Trophoblast cell (in vitro differentiated cells and primary cell): ENCODE measurements at regions not wholly inside any gene's neighbourhood (a gene's known extent, or its start where the extent isn't known, plus 50 kb on each side); places are given as distances from the start of the nearest gene placed in this dataset.

Source experiments
- DNase-seq, 2 donors: peaks; one replicate each; pipeline ENCODE4 v3.0.0-alpha.2; 2016
- H2AFZ ChIP-seq: 2 replicates; pipeline ENCODE4 v1.6.1; 2013; ENCODE audit warnings: low read length, moderate library complexity, mild to moderate bottlenecking; ENCODE audit not compliant: insufficient read depth, poor library complexity
- H2AK5ac ChIP-seq: 2 replicates; pipeline ENCODE4 v1.6.1; 2013; ENCODE audit warnings: mild to moderate bottlenecking, low read length
- H2BK120ac ChIP-seq: 2 replicates; pipeline ENCODE4 v1.6.1; 2013; ENCODE audit warnings: low read length, mild to moderate bottlenecking, moderate library complexity; ENCODE audit not compliant: insufficient read depth, poor library complexity
- H2BK12ac ChIP-seq: 2 replicates; pipeline ENCODE4 v1.6.1; 2013; ENCODE audit warnings: mild to moderate bottlenecking, low read length, moderate library complexity
- H2BK5ac ChIP-seq: 2 replicates; pipeline ENCODE4 v1.6.1; 2013; ENCODE audit warnings: low read length, low read depth, moderate library complexity, mild to moderate bottlenecking; ENCODE audit not compliant: poor library complexity
- H3K14ac ChIP-seq: 2 replicates; pipeline ENCODE4 v1.6.1; 2013; ENCODE audit warnings: mild to moderate bottlenecking, low read length
- H3K18ac ChIP-seq: 2 replicates; pipeline ENCODE4 v1.6.1; 2013; ENCODE audit warnings: mild to moderate bottlenecking, low read length
- H3K23ac ChIP-seq: 2 replicates; pipeline ENCODE4 v1.6.1; 2013; ENCODE audit warnings: low read length
- H3K27ac ChIP-seq: 2 replicates; pipeline ENCODE4 v1.5.1; 2013; ENCODE audit warnings: low read depth, mild to moderate bottlenecking, inconsistent platforms, low read length, moderate library complexity
- H3K27me3 ChIP-seq: 2 replicates; pipeline ENCODE4 v1.6.1; 2013; ENCODE audit warnings: inconsistent platforms, mild to moderate bottlenecking, low read length, moderate library complexity; ENCODE audit not compliant: insufficient read depth
- H3K36me3 ChIP-seq, 2 experiments: 1 replicate in 1 of 2; 2 replicates in 1 of 2; pipeline ENCODE4 v1.6.1; 2013; ENCODE audit warnings: low read length in 2 of 2, mild to moderate bottlenecking in 2 of 2, moderate library complexity in 1 of 2; ENCODE audit not compliant: insufficient read depth in 2 of 2, control insufficient read depth in 1 of 2
- H3K4ac ChIP-seq: 2 replicates; pipeline ENCODE4 v1.6.1; 2013; ENCODE audit warnings: low read depth, mild to moderate bottlenecking, low read length, moderate library complexity
- H3K4me1 ChIP-seq, 2 experiments: 1 replicate in 1 of 2; 2 replicates in 1 of 2; pipeline ENCODE4 v1.6.1; 2013; ENCODE audit warnings: low read length in 2 of 2, mild to moderate bottlenecking in 2 of 2, moderate library complexity in 1 of 2; ENCODE audit not compliant: insufficient read depth in 2 of 2, control insufficient read depth in 1 of 2
- H3K4me2 ChIP-seq: 2 replicates; pipeline ENCODE4 v1.6.1; 2013; ENCODE audit warnings: inconsistent platforms, mild to moderate bottlenecking, low read length, moderate library complexity
- H3K4me3 ChIP-seq: 2 replicates; pipeline ENCODE4 v1.5.1; 2013; ENCODE audit warnings: mild to moderate bottlenecking, low read depth, low read length, inconsistent platforms
- H3K79me1 ChIP-seq: one replicate; pipeline ENCODE4 v1.6.1; 2013; ENCODE audit warnings: low read length
- H3K79me2 ChIP-seq: 2 replicates; pipeline ENCODE4 v1.6.1; 2013; ENCODE audit warnings: low read length, mild to moderate bottlenecking; ENCODE audit not compliant: control insufficient read depth, insufficient read depth, poor library complexity
- H3K9ac ChIP-seq: 2 replicates; pipeline ENCODE4 v1.6.1; 2013; ENCODE audit warnings: mild to moderate bottlenecking, low read length
- H3K9me3 ChIP-seq: 2 replicates; pipeline ENCODE4 v1.6.1; 2013; ENCODE audit warnings: low read depth, mild to moderate bottlenecking, control low read depth, inconsistent platforms, low read length; ENCODE audit not compliant: insufficient read depth
- H4K12ac ChIP-seq: 2 replicates; pipeline ENCODE4 v1.6.1; 2013; ENCODE audit warnings: low read depth, mild to moderate bottlenecking, low read length, moderate library complexity
- H4K8ac ChIP-seq: 2 replicates; pipeline ENCODE4 v1.6.1; 2013; ENCODE audit warnings: low read depth, mild to moderate bottlenecking, low read length, moderate library complexity
- H4K91ac ChIP-seq: one replicate; pipeline ENCODE4 v1.6.1; 2013; ENCODE audit warnings: low read depth, mild to moderate bottlenecking, low read length, moderate library complexity
- WGBS: extraction: QIAGEN DNeasy Blood & Tissue Kit; methylation state at CpG from one replicate; pipeline ENCODE4 v1.1.7; 2013; ENCODE audit warnings: missing lambda C conversion rate; ENCODE audit not compliant: insufficient read length, insufficient coverage; ENCODE audit errors: extremely low coverage; 5-methylcytosine and 5-hydroxymethylcytosine counted together

DNA sequence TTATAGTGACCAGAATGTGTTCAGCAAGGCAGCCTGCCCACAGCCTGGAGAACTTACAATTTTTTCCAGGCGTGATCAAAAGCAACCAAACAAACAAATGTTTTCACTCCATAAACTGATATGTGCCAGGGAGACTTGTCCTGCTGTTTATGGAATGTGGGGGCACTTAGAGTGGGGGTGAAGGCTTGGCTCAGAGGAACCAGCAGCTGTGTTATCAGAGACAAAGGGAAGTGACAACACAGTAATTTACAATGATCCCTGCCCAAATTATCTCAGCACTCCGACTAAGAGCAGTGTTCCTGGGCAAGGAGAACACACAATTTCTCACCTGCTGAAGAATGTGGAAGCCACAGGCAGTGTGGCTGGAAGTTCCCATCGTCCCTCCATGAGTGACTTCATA lies 429.1 kb upstream of the IRX4 start:
- WGBS, result no CpG with 5 or more reads among the region's 3 CpGs
- H2AK5ac ChIP-seq, result no peak overlapping the region

DNA sequence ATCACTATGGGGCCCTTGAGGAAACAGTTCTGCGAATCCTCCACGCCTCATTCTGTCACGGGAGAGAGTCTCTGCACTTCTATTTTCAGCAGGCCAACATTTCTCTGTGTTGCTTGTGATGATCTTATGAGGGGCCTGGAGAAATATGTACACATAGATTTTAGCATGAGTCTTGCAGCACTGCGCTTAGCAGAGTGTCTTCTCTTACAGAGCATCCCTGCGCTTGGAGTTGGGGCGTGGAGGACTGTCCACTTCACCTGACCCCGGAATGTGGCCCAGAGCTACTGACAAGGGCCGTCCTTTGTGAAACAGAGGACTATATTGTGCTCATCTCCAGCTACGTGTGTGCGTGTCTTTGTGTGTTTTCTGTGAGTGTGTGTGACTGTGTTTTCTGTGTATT lies 428.2 kb upstream of the IRX4 start:
- Histone ChIP-seq H3K14ac (no peak overlapping the region), H2BK12ac (no peak overlapping the region)
- no CpG with 5 or more reads among the region's 10 CpGs for WGBS

More for the DNA sequence above, 429.1 kb upstream of the IRX4 start:
- H3K27ac ChIP-seq, result no peak overlapping the region
- no peaks in the 10 kb centered on the region for H3K79me2 ChIP-seq
- H3K9me3 ChIP-seq, result peaks cover 2% of the 10 kb centered on the region
- H3K36me3 ChIP-seq, result no peaks in the 10 kb centered on the region
- H3K23ac ChIP-seq, result no peak overlapping the region
- H3K14ac ChIP-seq, result no peak overlapping the region
- no peak overlapping the region for H2AFZ ChIP-seq
- no peak overlapping the region for H3K4me2 ChIP-seq
- no peak overlapping the region for H3K9ac ChIP-seq
- H3K27me3 ChIP-seq, result no peaks in the 10 kb centered on the region
- H3K4ac ChIP-seq, result no peak overlapping the region
- H2BK12ac ChIP-seq, result no peak overlapping the region
- no peak overlapping the region for H2BK120ac ChIP-seq
- H4K8ac ChIP-seq, result no peak overlapping the region
- no peak for DNase-seq
- H4K91ac ChIP-seq, result no peak overlapping the region
- H3K4me3 ChIP-seq, result no peak overlapping the region
- H4K12ac ChIP-seq, result no peak overlapping the region
- H2BK5ac ChIP-seq, result no peak overlapping the region
- H3K4me1 ChIP-seq, result no peaks in the 10 kb centered on the region
- H3K79me1 ChIP-seq, result no peaks in the 10 kb centered on the region
- H3K18ac ChIP-seq, result no peak overlapping the region

DNA sequence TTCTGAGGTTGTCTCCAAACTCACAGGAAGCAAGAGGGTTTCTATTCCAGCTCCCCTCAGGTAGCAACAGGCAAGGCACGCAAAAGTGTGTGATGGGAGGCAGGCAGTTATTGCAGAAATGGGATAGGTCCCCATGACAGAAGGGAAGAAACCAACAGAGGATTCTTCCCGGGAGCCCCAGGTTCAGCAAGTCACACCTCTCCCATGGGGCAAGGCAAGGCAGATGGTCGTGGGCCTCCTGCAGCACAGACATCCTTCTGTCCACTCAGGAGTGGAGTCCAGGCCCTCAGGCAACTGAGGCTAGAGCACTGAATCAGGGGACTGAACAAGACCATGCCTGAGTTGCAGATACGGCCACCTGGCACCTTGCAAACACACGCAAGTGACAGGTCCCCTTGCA lies 424.9 kb upstream of the IRX4 start:
- Histone ChIP-seq H3K4me1 (no peaks in the 10 kb centered on the region), H3K18ac (no peak overlapping the region), H3K4me3 (no peak overlapping the region), H4K91ac (no peak overlapping the region), H3K9ac (no peak overlapping the region), H3K36me3 (no peaks in the 10 kb centered on the region), H3K23ac (no peak overlapping the region), H3K14ac (no peak overlapping the region), H3K9me3 (peaks cover 2% of the 10 kb centered on the region), H2BK120ac (no peak overlapping the region), H3K27me3 (no peaks in the 10 kb centered on the region), H2AFZ (no peak overlapping the region), H3K4ac (no peak overlapping the region), H2BK5ac (no peak overlapping the region), H4K12ac (no peak overlapping the region), H3K27ac (no peak overlapping the region), H3K79me1 (no peaks in the 10 kb centered on the region), H4K8ac (no peak overlapping the region), H2AK5ac (no peak overlapping the region), H2BK12ac (no peak overlapping the region), H3K79me2 (no peaks in the 10 kb centered on the region), H3K4me2 (no peak overlapping the region)
- DNase-seq, result no peak
- no CpG with 5 or more reads among the region's 5 CpGs for WGBS

More for the DNA sequence above, 428.2 kb upstream of the IRX4 start:
- Histone ChIP-seq H3K79me2 (no peaks in the 10 kb centered on the region), H3K79me1 (no peaks in the 10 kb centered on the region), H3K18ac (no peak overlapping the region), H3K27ac (no peak overlapping the region), H3K9me3 (peaks cover 2% of the 10 kb centered on the region), H2BK120ac (no peak overlapping the region), H3K23ac (no peak overlapping the region), H3K4me2 (no peak overlapping the region), H3K36me3 (no peaks in the 10 kb centered on the region), H4K12ac (no peak overlapping the region), H2BK5ac (no peak overlapping the region), H3K4me3 (no peak overlapping the region), H4K91ac (no peak overlapping the region), H2AFZ (no peak overlapping the region), H4K8ac (no peak overlapping the region), H2AK5ac (no peak overlapping the region), H3K9ac (no peak overlapping the region), H3K4ac (no peak overlapping the region), H3K4me1 (no peaks in the 10 kb centered on the region), H3K27me3 (no peaks in the 10 kb centered on the region)
- DNase-seq, result no peak

DNA sequence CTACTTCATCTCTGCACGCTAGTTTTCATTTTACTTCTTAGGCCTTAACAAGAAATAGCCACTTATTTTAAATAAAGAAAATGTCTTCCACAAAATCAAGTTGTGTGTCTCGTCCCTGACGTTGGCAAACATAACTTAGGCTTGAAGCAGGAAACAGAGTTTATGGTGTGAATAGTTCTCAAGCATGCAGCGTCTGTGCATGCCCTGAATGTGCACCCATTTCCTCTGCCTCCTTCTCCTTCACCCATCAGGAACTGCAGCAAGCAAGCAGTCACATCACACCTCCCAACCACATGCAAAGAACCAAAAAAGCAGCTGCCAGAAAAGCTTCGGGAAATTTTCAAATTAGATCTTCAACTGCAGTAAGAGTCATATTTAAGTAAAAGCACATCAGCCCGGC lies 424.0 kb upstream of the IRX4 start:
- H3K23ac ChIP-seq, result no peak overlapping the region
- H3K79me2 ChIP-seq, result no peaks in the 10 kb centered on the region
- no peak for DNase-seq
- no peak overlapping the region for H3K4me3 ChIP-seq
- no peak overlapping the region for H3K4ac ChIP-seq
- no peak overlapping the region for H2BK5ac ChIP-seq
- H3K18ac ChIP-seq, result no peak overlapping the region
- H3K4me2 ChIP-seq, result no peak overlapping the region
- H3K14ac ChIP-seq, result no peak overlapping the region
- no peak overlapping the region for H4K12ac ChIP-seq
- WGBS, result no CpG with 5 or more reads among the region's 6 CpGs
- peaks cover 2% of the 10 kb centered on the region for H3K9me3 ChIP-seq
- H2AFZ ChIP-seq, result no peak overlapping the region
- H3K27ac ChIP-seq, result no peak overlapping the region
- H3K9ac ChIP-seq, result no peak overlapping the region
- no peaks in the 10 kb centered on the region for H3K36me3 ChIP-seq
- no peak overlapping the region for H2BK12ac ChIP-seq
- no peaks in the 10 kb centered on the region for H3K79me1 ChIP-seq
- H3K27me3 ChIP-seq, result no peaks in the 10 kb centered on the region
- H2AK5ac ChIP-seq, result no peak overlapping the region
- H2BK120ac ChIP-seq, result no peak overlapping the region
- H3K4me1 ChIP-seq, result no peaks in the 10 kb centered on the region
- no peak overlapping the region for H4K91ac ChIP-seq
- H4K8ac ChIP-seq, result no peak overlapping the region
